GM23338 (cell line): ENCODE measurements at regions not wholly inside any gene's neighbourhood (a gene's known extent, or its start where the extent isn't known, plus 50 kb on each side); places are given as distances from the start of the nearest gene placed in this dataset.

Experiments used
- ATAC-seq: fragments of 200-7000 bp; cut with Tn5 transposase; 3 replicates; pipeline ENCODE4 v1.9.1; 2020
- DNase-seq: peaks from one replicate; pipeline ENCODE4 v3.0.0-alpha.2; 2015; ENCODE audit warnings: low spot score
- H2AFZ ChIP-seq: fragments of 200-600 bp; sonication (generic); 2 replicates; pipeline ENCODE4 v1.8.0; 2016; ENCODE audit warnings: antibody characterized with exemption, mild to moderate bottlenecking, moderate library complexity
- H3F3A ChIP-seq: fragments of 200-600 bp; sonication (generic); replicated peaks from 2 replicates; pipeline ENCODE4 v1.8.0; 2017; ENCODE audit warnings: antibody characterized with exemption, mixed run types, low read depth
- H3K27ac ChIP-seq: fragments of 200-600 bp; sonication (generic); 2 replicates; pipeline ENCODE4 v1.6.1; 2016; ENCODE audit warnings: low read depth
- H3K27me3 ChIP-seq: fragments of 200-600 bp; sonication (generic); 2 replicates; pipeline ENCODE4 v1.8.0; 2016; ENCODE audit warnings: mild to moderate bottlenecking, mixed run types, moderate library complexity; ENCODE audit not compliant: insufficient read depth
- H3K36me3 ChIP-seq: fragments of 200-600 bp; sonication (generic); 2 replicates; pipeline ENCODE4 v1.8.0; 2016; ENCODE audit warnings: mild to moderate bottlenecking; ENCODE audit not compliant: insufficient read depth
- H3K4me1 ChIP-seq: fragments of 200-600 bp; sonication (generic); 2 replicates; pipeline ENCODE4 v1.8.0; 2016; ENCODE audit warnings: mild to moderate bottlenecking, moderate library complexity; ENCODE audit not compliant: insufficient read depth
- H3K4me2 ChIP-seq: fragments of 200-600 bp; sonication (generic); 2 replicates; pipeline ENCODE4 v1.7.1; 2017; ENCODE audit warnings: mixed run types
- H3K4me3 ChIP-seq: fragments of 200-600 bp; sonication (generic); 2 replicates; pipeline ENCODE4 v1.6.1; 2016; ENCODE audit warnings: mixed run types
- H3K79me2 ChIP-seq: fragments of 200-600 bp; sonication (generic); replicated peaks from 2 replicates; pipeline ENCODE4 v1.8.0; 2017; ENCODE audit warnings: mild to moderate bottlenecking; ENCODE audit not compliant: insufficient read depth
- H3K9me2 ChIP-seq: fragments of 200-600 bp; sonication (generic); 2 replicates; pipeline ENCODE4 v1.8.0; 2017; ENCODE audit not compliant: insufficient read depth
- H4K20me1 ChIP-seq: fragments of 200-600 bp; sonication (generic); replicated peaks from 2 replicates; pipeline ENCODE4 v1.8.0; 2017; ENCODE audit warnings: mild to moderate bottlenecking; ENCODE audit not compliant: insufficient read depth
- H3K27ac Mint-ChIP-seq: 2 replicates; pipeline ENCODE4 v1.8.0; 2020; ENCODE audit warnings: inconsistent platforms, mild to moderate bottlenecking, moderate library complexity, mixed read lengths
- H3K27me3 Mint-ChIP-seq: 3 replicates; pipeline ENCODE4 v1.8.0; 2022; ENCODE audit warnings: low read depth, mild to moderate bottlenecking, moderate library complexity, mixed read lengths, inconsistent platforms; ENCODE audit not compliant: insufficient read depth, poor library complexity
- H3K36me3 Mint-ChIP-seq: 3 replicates; pipeline ENCODE4 v1.8.0; 2021; ENCODE audit warnings: low read depth, mild to moderate bottlenecking, inconsistent platforms, moderate library complexity, mixed read lengths
- H3K4me1 Mint-ChIP-seq: 3 replicates; pipeline ENCODE4 v1.8.0; 2020; ENCODE audit warnings: mild to moderate bottlenecking, inconsistent platforms, mixed read lengths
- H3K4me3 Mint-ChIP-seq: 3 replicates; pipeline ENCODE4 v1.8.0; 2021; ENCODE audit warnings: moderate library complexity, mild to moderate bottlenecking, inconsistent platforms, mixed read lengths
- H3K9me3 Mint-ChIP-seq: 3 replicates; pipeline ENCODE4 v1.8.0; 2020; ENCODE audit warnings: moderate library complexity, mild to moderate bottlenecking, inconsistent platforms, mixed read lengths
- CREB1 ChIP-seq: fragments of 250-450 bp; sonication (Bioruptor Pico); IDR thresholded peaks from 2 replicates; pipeline ENCODE4 v1.5.0; 2020; ENCODE audit warnings: low read depth, mild to moderate bottlenecking, moderate library complexity
- CTCF ChIP-seq, 2 experiments: fragments of 200-600 bp in 1 of 2; sonication (generic) in 1 of 2; conservative IDR thresholded peaks; 2 replicates each; pipeline versions ENCODE4 v1.5.1 to v1.6.1; 2016 to 2017; ENCODE audit warnings: antibody characterized with exemption in 2 of 2, low read depth in 2 of 2, mild to moderate bottlenecking in 2 of 2, moderate library complexity in 1 of 2
- ETS1 ChIP-seq: IDR thresholded peaks from 2 replicates; pipeline ENCODE4 v1.6.1; 2016; ENCODE audit warnings: antibody characterized with exemption
- EZH2 ChIP-seq: fragments of 200-600 bp; sonication (generic); IDR thresholded peaks from one replicate; pipeline ENCODE4 v1.8.0; 2017; ENCODE audit warnings: antibody characterized with exemption, mild to moderate bottlenecking, low read depth; ENCODE audit not compliant: unreplicated experiment
- EZH2phosphoT487 ChIP-seq: fragments of 200-600 bp; sonication (generic); IDR thresholded peaks from one replicate; pipeline ENCODE4 v1.8.1; 2018; ENCODE audit warnings: antibody characterized with exemption; ENCODE audit not compliant: unreplicated experiment
- JUNB ChIP-seq: IDR thresholded peaks from one replicate; pipeline ENCODE4 v1.6.1; 2016; ENCODE audit warnings: antibody characterized with exemption; ENCODE audit not compliant: unreplicated experiment
- NANOG ChIP-seq: IDR thresholded peaks from 2 replicates; pipeline ENCODE4 v1.6.1; 2016; ENCODE audit warnings: antibody characterized with exemption, borderline replicate concordance
- POLR2AphosphoS5 ChIP-seq: IDR thresholded peaks from 2 replicates; pipeline ENCODE4 v1.6.1; 2016; ENCODE audit warnings: antibody characterized with exemption, low read depth
- REST ChIP-seq: IDR thresholded peaks from one replicate; pipeline ENCODE4 v1.6.1; 2018; ENCODE audit warnings: antibody characterized with exemption; ENCODE audit not compliant: unreplicated experiment
- STAT1 ChIP-seq: IDR thresholded peaks from one replicate; pipeline ENCODE4 v1.6.1; 2016; ENCODE audit warnings: antibody characterized with exemption; ENCODE audit not compliant: unreplicated experiment
- ZNF114 ChIP-seq: fragments of 250-450 bp; sonication (Bioruptor Pico); IDR thresholded peaks from 2 replicates; pipeline ENCODE4 v1.5.0; 2020; ENCODE audit warnings: mild to moderate bottlenecking, moderate library complexity
- ZNF331 ChIP-seq: fragments of 250-450 bp; sonication (Bioruptor Pico); IDR thresholded peaks from 2 replicates; pipeline ENCODE4 v1.5.0; 2020; ENCODE audit warnings: low read depth, mild to moderate bottlenecking, moderate library complexity
- ZNF462 ChIP-seq: fragments of 250-450 bp; sonication (Bioruptor Pico); IDR thresholded peaks from 2 replicates; pipeline ENCODE4 v1.5.0; 2020; ENCODE audit warnings: mild to moderate bottlenecking, moderate library complexity

GRCh38 chr4:111502626-111503025, 642.6 kb upstream of the FAM241A start:
- no peaks in the 10 kb centered on the region for H3K36me3 Mint-ChIP-seq
- Histone ChIP-seq H3K36me3 (no peaks in the 10 kb centered on the region), H3K79me2 (no peaks in the 10 kb centered on the region), H3K9me2 (no peaks in the 10 kb centered on the region), H3K4me3 (no peak overlapping the region), H3F3A (no peaks in the 10 kb centered on the region), H3K4me1 (no peaks in the 10 kb centered on the region), H3K27me3 (no peaks in the 10 kb centered on the region), H4K20me1 (no peaks in the 10 kb centered on the region), H3K27ac (no peak overlapping the region), H3K4me2 (no peak overlapping the region), H2AFZ (no peak overlapping the region)
- H3K4me1 Mint-ChIP-seq: no peaks in the 10 kb centered on the region
- no peak for TF ChIP-seq CREB1 (CRISPR knock-in tag)
- no peak for TF ChIP-seq ZNF331 (CRISPR knock-in tag)
- TF ChIP-seq STAT1: no peak
- TF ChIP-seq REST: no peak
- no peak for TF ChIP-seq POLR2AphosphoS5
- no peak for TF ChIP-seq ZNF462 (CRISPR knock-in tag)
- no peak for TF ChIP-seq JUNB
- no peak for TF ChIP-seq EZH2
- TF ChIP-seq NANOG: no peak
- TF ChIP-seq CTCF (conservative IDR thresholded peaks at IDR 0.05; ENCODE audit: low read depth in 2 of 2): no peak
- TF ChIP-seq ETS1: no peak
- TF ChIP-seq ZNF114 (CRISPR knock-in tag): no peak
- no peak for TF ChIP-seq EZH2phosphoT487
- ATAC-seq (no peak), DNase-seq (no peak)
- H3K27me3 Mint-ChIP-seq: no peaks in the 10 kb centered on the region
- H3K4me3 Mint-ChIP-seq: no peak overlapping the region
- no peak overlapping the region for H3K27ac Mint-ChIP-seq
- no peaks in the 10 kb centered on the region for H3K9me3 Mint-ChIP-seq
